Osteoblast (primary cell): ENCODE measurements at regions not wholly inside any gene's neighbourhood (a gene's known extent, or its start where the extent isn't known, plus 50 kb on each side); places are given as distances from the start of the nearest gene placed in this dataset.

Experiments used
- DNase-seq: peaks from one replicate; pipeline ENCODE4 v3.0.0; 2011; ENCODE audit warnings: low spot score, mixed read lengths; ENCODE audit not compliant: insufficient read length; ENCODE audit errors: missing footprints
- H2AFZ ChIP-seq: 2 replicates; pipeline ENCODE4 v1.6.0; 2011; ENCODE audit warnings: mild to moderate bottlenecking, low read length
- H3K27ac ChIP-seq: 2 replicates; pipeline ENCODE4 v1.5.1; 2011; ENCODE audit warnings: mild to moderate bottlenecking, low read depth, low read length, moderate library complexity
- H3K27me3 ChIP-seq: 2 replicates; pipeline ENCODE4 v1.6.0; 2012; ENCODE audit warnings: mild to moderate bottlenecking, control low read depth, inconsistent platforms, low read length, moderate library complexity; ENCODE audit not compliant: insufficient read depth
- H3K36me3 ChIP-seq: 2 replicates; pipeline ENCODE4 v1.5.1; 2011; ENCODE audit warnings: mild to moderate bottlenecking, low read length, control low read depth, moderate library complexity; ENCODE audit not compliant: insufficient read depth
- H3K4me1 ChIP-seq: 2 replicates; pipeline ENCODE4 v1.5.1; 2011; ENCODE audit warnings: mild to moderate bottlenecking, low read length, control low read depth, moderate library complexity; ENCODE audit not compliant: insufficient read depth
- H3K4me2 ChIP-seq: 2 replicates; pipeline ENCODE4 v1.6.0; 2011; ENCODE audit warnings: mild to moderate bottlenecking, low read length; ENCODE audit not compliant: insufficient read depth
- H3K4me3 ChIP-seq: fragments of 200-600 bp; sonication (generic); 3 replicates; pipeline ENCODE4 v1.5.1; 2012; ENCODE audit warnings: mild to moderate bottlenecking, low read length, inconsistent platforms; ENCODE audit not compliant: insufficient read depth
- H3K79me2 ChIP-seq: 2 replicates; pipeline ENCODE4 v1.6.0; 2012; ENCODE audit warnings: mild to moderate bottlenecking, low read length, control low read depth, inconsistent platforms; ENCODE audit not compliant: insufficient read depth
- H3K9me3 ChIP-seq: 2 replicates; pipeline ENCODE4 v1.5.1; 2011; ENCODE audit warnings: low read depth, low read length, control low read depth
- H4K20me1 ChIP-seq: 2 replicates; pipeline ENCODE4 v1.6.0; 2012; ENCODE audit warnings: mild to moderate bottlenecking, low read length, control low read depth; ENCODE audit not compliant: insufficient read depth
- CTCF ChIP-seq: IDR thresholded peaks from 2 replicates; pipeline ENCODE4 v1.5.1; 2011; ENCODE audit warnings: mild to moderate bottlenecking, low read depth, low read length, moderate library complexity; ENCODE audit errors: extremely low read depth

GRCh38 chr14:85079842-85080730 lies 449.9 kb upstream of the FLRT2 start:
- H3K9me3 ChIP-seq = no peaks in the 10 kb centered on the region
- DNase-seq = no peak
- H3K4me1 ChIP-seq = no peaks in the 10 kb centered on the region
- H3K36me3 ChIP-seq = no peaks in the 10 kb centered on the region
- no peak overlapping the region for H3K27ac ChIP-seq
- H3K79me2 ChIP-seq = no peaks in the 10 kb centered on the region
- H3K4me3 ChIP-seq = no peak overlapping the region
- no peaks in the 10 kb centered on the region for H4K20me1 ChIP-seq
- no peak overlapping the region for H3K4me2 ChIP-seq
- H3K27me3 ChIP-seq = no peaks in the 10 kb centered on the region
- TF ChIP-seq CTCF = no peak
- H2AFZ ChIP-seq = no peak overlapping the region

GRCh38 chr14:85084344-85084743 lies 445.6 kb upstream of the FLRT2 start:
- no peaks in the 10 kb centered on the region for H4K20me1 ChIP-seq
- TF ChIP-seq CTCF = no peak
- H3K4me1 ChIP-seq = peaks cover 15% of the 10 kb centered on the region
- H3K4me3 ChIP-seq = no peak overlapping the region
- no peaks in the 10 kb centered on the region for H3K9me3 ChIP-seq
- no peaks in the 10 kb centered on the region for H3K79me2 ChIP-seq
- H2AFZ ChIP-seq = no peak overlapping the region
- H3K27ac ChIP-seq = no peak overlapping the region
- H3K4me2 ChIP-seq = no peak overlapping the region
- H3K27me3 ChIP-seq = no peaks in the 10 kb centered on the region
- no peaks in the 10 kb centered on the region for H3K36me3 ChIP-seq
- no peak for DNase-seq

- H3K4me1 ChIP-seq = peaks cover 15% of the 10 kb centered on the region
- TF ChIP-seq CTCF = no peak
- H3K4me3 ChIP-seq = no peak overlapping the region
- no peak overlapping the region for H3K4me2 ChIP-seq
- H3K79me2 ChIP-seq = no peaks in the 10 kb centered on the region
- H3K27ac ChIP-seq = no peak overlapping the region
- no peak overlapping the region for H2AFZ ChIP-seq
- no peaks in the 10 kb centered on the region for H3K9me3 ChIP-seq
- no peaks in the 10 kb centered on the region for H3K27me3 ChIP-seq
- DNase-seq = no peak
- H3K36me3 ChIP-seq = no peaks in the 10 kb centered on the region
- H4K20me1 ChIP-seq = no peaks in the 10 kb centered on the region
These were observed 444.0 kb upstream of the FLRT2 start for GRCh38 chr14:85085981-85086380.

GRCh38 chr14:85087201-85087600 lies 442.7 kb upstream of the FLRT2 start:
- Histone ChIP-seq H3K36me3 (no peaks in the 10 kb centered on the region), H3K27ac (peak overlapping the region; percentile 78), H3K4me2 (no peak overlapping the region), H3K79me2 (no peaks in the 10 kb centered on the region), H4K20me1 (no peaks in the 10 kb centered on the region), H3K4me3 (no peak overlapping the region), H3K9me3 (no peaks in the 10 kb centered on the region), H3K27me3 (no peaks in the 10 kb centered on the region), H3K4me1 (peaks cover 15% of the 10 kb centered on the region), H2AFZ (peak overlapping the region; percentile 37)
- DNase-seq = no peak
- no peak for TF ChIP-seq CTCF
